ENCODE measurements at regions not wholly inside any gene's neighbourhood (a gene's known extent, or its start where the extent isn't known, plus 50 kb on each side); places are given as distances from the start of the nearest gene placed in this dataset.
A peak's percentile ranks its signal among the peaks of the same experiment; 100 is the strongest.
"Not testable (repeated sequence)": the region's sequence is repeated elsewhere in the genome, so short reads cannot be mapped to it uniquely, and the experiment has no call there.

DNA sequence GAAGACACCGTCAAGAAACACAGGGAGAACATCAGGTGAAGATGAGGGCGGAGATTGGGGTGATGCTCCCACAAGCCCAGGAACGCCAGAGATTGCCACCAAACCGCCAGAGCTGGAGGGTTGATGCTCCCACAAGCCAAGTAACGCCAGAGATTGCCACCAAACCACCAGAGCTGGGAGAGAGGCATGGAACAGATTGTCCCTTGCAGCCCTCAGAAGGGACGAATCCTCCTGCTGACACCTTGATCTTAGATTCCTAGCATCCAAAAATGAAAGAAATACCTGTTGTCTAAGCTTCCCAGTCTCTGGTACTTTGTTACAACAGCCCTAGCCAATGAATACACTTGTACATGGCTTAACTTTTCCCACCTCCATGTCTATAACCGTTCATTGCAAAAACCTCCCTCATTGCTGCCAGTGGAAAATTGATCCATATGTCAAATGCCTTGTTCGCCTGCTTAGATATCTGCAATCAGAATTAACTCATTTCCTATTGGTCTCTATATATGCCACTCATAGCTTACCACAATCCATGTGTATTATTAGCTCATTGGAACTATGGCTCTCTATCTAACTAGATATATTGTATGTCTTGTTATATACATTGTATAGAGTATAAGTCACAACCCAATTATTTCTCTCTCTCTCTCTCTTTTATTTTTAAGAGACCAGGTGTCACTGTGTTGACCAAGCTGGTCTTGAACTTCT lies 127.4 kb downstream of the ADSS2 start:
- peaks cover 3% of the 10 kb centered on the region for H3K27me3 Mint-ChIP-seq (ENCODE audit: insufficient read depth)
- H3K9me3 Mint-ChIP-seq: peaks cover 13% of the 10 kb centered on the region
- H3K4me1 Mint-ChIP-seq (ENCODE audit: low read depth): peaks cover 69% of the 10 kb centered on the region
- intact Hi-C loops (cut with micrococcal nuclease): loop anchor here (2.0 to 10.0 kb wide), 4 partner anchors 14 to 727 kb away; partner anchors contain the start of genes COX20 and DESI2
- H3K27ac Mint-ChIP-seq: peak overlapping the region; percentile 91
- H3K4me3 Mint-ChIP-seq: peak overlapping the region; percentile 68
- no peak for DNase-seq (ENCODE audit: low spot score)
- peaks cover 15% of the 10 kb centered on the region for H3K36me3 Mint-ChIP-seq (ENCODE audit: low read depth)

GRCh38 chr1:244325056-244325758 lies 126.5 kb downstream of the ADSS2 start:
- Mint-ChIP-seq H3K36me3 (ENCODE audit: low read depth) (peaks cover 16% of the 10 kb centered on the region), H3K27me3 (ENCODE audit: insufficient read depth) (peaks cover 3% of the 10 kb centered on the region), H3K4me1 (ENCODE audit: low read depth) (peaks cover 62% of the 10 kb centered on the region), H3K4me3 (peak overlapping the region; percentile 68), H3K27ac (peak overlapping the region; percentile 92), H3K9me3 (peaks cover 13% of the 10 kb centered on the region)
- intact Hi-C loops (cut with micrococcal nuclease): loop anchor here (2.0 to 10.0 kb wide), 3 partner anchors 14 to 510 kb away; partner anchors contain the start of genes COX20 and DESI2
- peak; percentile 23 for DNase-seq (ENCODE audit: low spot score)

- no peak for DNase-seq (ENCODE audit: low spot score)
- intact Hi-C loops (cut with micrococcal nuclease): loop anchor here (10.0 kb wide), 1 partner anchor 508 kb away; the partner anchor contains the start of gene COX20
- H3K27ac Mint-ChIP-seq: peak overlapping the region; percentile 36
- H3K36me3 Mint-ChIP-seq (ENCODE audit: low read depth): peaks cover 16% of the 10 kb centered on the region
- H3K4me1 Mint-ChIP-seq (ENCODE audit: low read depth): peaks cover 52% of the 10 kb centered on the region
- H3K9me3 Mint-ChIP-seq: peaks cover 13% of the 10 kb centered on the region
- no peak overlapping the region for H3K4me3 Mint-ChIP-seq
- peaks cover 9% of the 10 kb centered on the region for H3K27me3 Mint-ChIP-seq (ENCODE audit: insufficient read depth)
Measured at GRCh38 chr1:244326757-244327156, 125.0 kb downstream of the ADSS2 start.

DNA sequence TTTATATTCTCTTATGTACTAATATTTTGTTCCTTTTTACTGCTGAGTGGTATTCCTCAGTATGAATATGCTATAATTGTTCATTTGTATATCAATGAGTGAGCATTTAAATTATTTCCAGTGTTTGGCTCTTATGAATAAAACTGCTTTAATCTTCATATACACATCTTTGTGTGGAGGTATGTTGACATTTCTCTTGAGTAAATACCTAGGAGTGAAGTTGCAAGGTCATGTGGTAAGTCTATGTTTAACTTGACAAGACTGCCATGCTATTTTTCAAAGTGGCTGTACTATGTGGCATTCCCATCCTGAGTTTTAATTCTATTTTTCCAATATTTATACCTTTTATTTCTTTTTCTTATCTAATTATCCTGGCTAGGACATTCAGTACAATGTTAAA lies 124.2 kb downstream of the ADSS2 start:
- no peak overlapping the region for H3K4me3 Mint-ChIP-seq
- intact Hi-C loops (cut with micrococcal nuclease): loop anchor here (10.0 kb wide), 1 partner anchor 507 kb away; the partner anchor contains the start of gene COX20
- no peak for DNase-seq (ENCODE audit: low spot score)

GRCh38 chr1:244328476-244328875 lies 123.2 kb downstream of the ADSS2 start:
- intact Hi-C loops (cut with micrococcal nuclease): loop anchor here (10.0 kb wide), 1 partner anchor 506 kb away; the partner anchor contains the start of gene COX20
- peaks cover 11% of the 10 kb centered on the region for H3K36me3 Mint-ChIP-seq (ENCODE audit: low read depth)
- no peak overlapping the region for H3K27ac Mint-ChIP-seq
- H3K27me3 Mint-ChIP-seq (ENCODE audit: insufficient read depth): peaks cover 12% of the 10 kb centered on the region
- H3K4me1 Mint-ChIP-seq (ENCODE audit: low read depth): peaks cover 35% of the 10 kb centered on the region
- peaks cover 9% of the 10 kb centered on the region for H3K9me3 Mint-ChIP-seq
- DNase-seq (ENCODE audit: low spot score): no peak
- H3K4me3 Mint-ChIP-seq: no peak overlapping the region

More for the DNA sequence above, 124.2 kb downstream of the ADSS2 start:
- Mint-ChIP-seq H3K36me3 (ENCODE audit: low read depth) (peaks cover 15% of the 10 kb centered on the region), H3K27me3 (ENCODE audit: insufficient read depth) (peaks cover 9% of the 10 kb centered on the region), H3K27ac (no peak overlapping the region), H3K4me1 (ENCODE audit: low read depth) (peaks cover 44% of the 10 kb centered on the region), H3K9me3 (peaks cover 12% of the 10 kb centered on the region)

DNA sequence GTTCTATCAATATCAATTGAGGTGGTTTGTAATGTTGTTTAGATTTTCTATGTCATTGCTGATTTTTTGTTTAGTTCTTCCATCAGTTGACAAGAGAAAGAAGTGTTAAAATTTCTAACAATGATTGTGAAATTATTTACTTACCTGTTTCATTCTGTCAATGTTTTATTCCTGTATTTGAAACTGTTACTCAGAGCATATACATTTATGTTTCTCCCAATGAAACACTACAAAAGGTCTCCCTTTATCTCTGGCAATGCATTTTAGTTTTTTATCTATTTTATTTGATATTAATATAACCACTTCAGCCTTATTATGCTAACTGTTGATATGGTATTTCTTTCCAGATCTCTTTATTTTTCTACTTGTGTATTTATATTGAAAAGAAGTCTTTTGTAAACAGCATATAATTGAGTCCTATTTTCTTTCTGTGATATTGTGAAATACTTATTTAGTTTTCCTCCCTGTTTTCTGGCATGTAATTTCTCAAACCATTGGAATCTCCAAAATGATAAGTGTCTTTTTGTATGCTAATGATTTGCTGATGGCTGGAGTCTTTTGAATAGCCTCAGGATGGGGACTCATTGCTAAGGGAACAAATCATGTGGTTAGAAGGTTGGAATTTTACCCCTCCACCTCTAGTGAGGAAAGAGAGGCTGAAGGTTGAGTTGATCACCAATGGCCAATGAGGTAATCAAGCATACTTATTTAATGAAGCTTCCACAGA lies 122.0 kb downstream of the ADSS2 start:
- no peak overlapping the region for H3K4me3 Mint-ChIP-seq
- H3K27me3 Mint-ChIP-seq (ENCODE audit: insufficient read depth): peaks cover 20% of the 10 kb centered on the region
- DNase-seq (ENCODE audit: low spot score): no peak
- H3K27ac Mint-ChIP-seq: no peak overlapping the region
- intact Hi-C loops (cut with micrococcal nuclease): loop anchor here (10.0 kb wide), 1 partner anchor 505 kb away; the partner anchor contains the start of gene COX20
- peaks cover 29% of the 10 kb centered on the region for H3K4me1 Mint-ChIP-seq (ENCODE audit: low read depth)
- peaks cover 11% of the 10 kb centered on the region for H3K36me3 Mint-ChIP-seq (ENCODE audit: low read depth)
- peaks cover 9% of the 10 kb centered on the region for H3K9me3 Mint-ChIP-seq

DNA sequence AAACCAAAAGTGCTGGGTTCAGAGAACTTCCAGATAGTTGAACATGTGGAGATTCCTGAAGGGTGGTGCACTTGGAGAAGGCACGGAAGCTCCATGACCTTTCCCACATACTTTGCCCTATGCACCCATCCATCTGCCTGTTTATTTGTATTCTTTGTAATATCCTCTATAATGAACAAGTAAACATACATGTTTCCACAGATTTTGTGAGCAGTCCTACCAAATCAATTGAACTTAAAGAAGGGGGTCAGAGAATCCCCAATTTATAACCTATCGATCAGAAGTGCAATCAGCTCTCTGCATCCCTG lies 121.4 kb downstream of the ADSS2 start:
- Mint-ChIP-seq H3K4me1 (ENCODE audit: low read depth) (peaks cover 24% of the 10 kb centered on the region), H3K36me3 (ENCODE audit: low read depth) (peaks cover 11% of the 10 kb centered on the region), H3K27ac (no peak overlapping the region), H3K9me3 (peaks cover 9% of the 10 kb centered on the region), H3K4me3 (no peak overlapping the region), H3K27me3 (ENCODE audit: insufficient read depth) (peaks cover 20% of the 10 kb centered on the region)
- intact Hi-C loops (cut with micrococcal nuclease): no loop called here
- DNase-seq (ENCODE audit: low spot score): no peak

DNA sequence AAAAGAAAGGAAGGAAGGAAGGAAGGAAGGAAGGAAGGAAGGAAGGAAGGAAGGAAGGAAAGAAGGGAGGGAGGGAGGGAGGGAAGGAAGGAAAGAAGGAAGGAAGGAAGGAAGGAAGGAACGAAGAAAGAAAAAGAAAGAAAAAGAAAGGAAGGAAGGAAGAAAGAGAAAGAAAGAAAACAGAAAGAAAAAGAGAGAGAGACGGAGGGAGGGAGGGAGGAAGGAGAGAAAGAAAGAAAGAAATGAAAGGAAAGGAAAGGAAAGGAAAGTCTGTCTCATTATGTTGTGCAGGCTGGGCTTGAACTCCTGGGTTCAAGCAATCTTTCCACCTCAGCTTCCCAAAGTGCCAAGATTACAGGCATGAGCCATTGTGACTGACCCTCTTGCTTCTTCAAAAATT lies 118.9 kb downstream of the ADSS2 start:
- H3K4me3 Mint-ChIP-seq; intact Hi-C loops (cut with micrococcal nuclease); DNase-seq (ENCODE audit: low spot score); H3K27ac Mint-ChIP-seq; H3K36me3 Mint-ChIP-seq (ENCODE audit: low read depth); H3K4me1 Mint-ChIP-seq (ENCODE audit: low read depth); H3K9me3 Mint-ChIP-seq: not testable (repeated sequence)
- H3K27me3 Mint-ChIP-seq (ENCODE audit: insufficient read depth): peaks cover 20% of the 10 kb centered on the region

DNA sequence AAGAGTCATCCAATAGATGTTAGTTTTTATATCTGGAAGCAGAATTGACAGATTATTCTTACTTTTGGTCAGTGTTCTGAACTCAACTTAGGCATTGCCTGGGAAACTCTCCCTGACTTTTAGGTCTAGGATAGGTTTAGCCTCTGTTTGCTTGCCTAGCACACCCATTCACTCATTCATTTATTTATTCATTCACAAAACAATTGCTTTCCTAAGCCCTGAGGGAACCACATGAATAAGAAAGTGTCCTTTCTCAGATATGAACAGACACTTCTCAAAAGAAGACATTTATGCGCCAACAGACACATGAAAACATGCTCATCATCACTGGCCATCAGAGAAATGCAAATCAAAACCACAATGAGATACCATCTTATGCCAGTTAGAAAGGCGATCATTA lies 117.4 kb downstream of the ADSS2 start:
- DNase-seq (ENCODE audit: low spot score); H3K36me3 Mint-ChIP-seq (ENCODE audit: low read depth); H3K9me3 Mint-ChIP-seq; intact Hi-C loops (cut with micrococcal nuclease); H3K27ac Mint-ChIP-seq; H3K4me3 Mint-ChIP-seq; H3K4me1 Mint-ChIP-seq (ENCODE audit: low read depth): not testable (repeated sequence)
- H3K27me3 Mint-ChIP-seq (ENCODE audit: insufficient read depth): peaks cover 17% of the 10 kb centered on the region

DNA sequence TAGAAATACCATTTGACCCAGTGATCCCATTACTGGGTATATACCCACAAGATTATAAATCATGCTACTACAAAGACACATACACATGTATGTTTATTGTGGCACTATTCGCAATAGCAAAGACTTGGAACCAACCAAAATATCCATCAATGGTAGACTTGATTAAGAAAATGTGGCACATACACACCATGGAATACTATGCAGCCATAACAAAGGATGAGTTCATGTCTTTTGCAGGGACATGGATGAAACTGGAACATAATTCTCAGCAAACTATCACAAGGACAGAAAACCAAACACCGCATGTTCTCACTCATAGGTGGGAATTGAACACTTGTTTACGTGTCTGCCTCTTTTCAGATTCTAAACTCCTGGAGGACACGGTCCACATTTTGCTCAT lies 116.9 kb downstream of the ADSS2 start:
- DNase-seq (ENCODE audit: low spot score); intact Hi-C loops (cut with micrococcal nuclease); H3K4me1 Mint-ChIP-seq (ENCODE audit: low read depth); H3K9me3 Mint-ChIP-seq; H3K36me3 Mint-ChIP-seq (ENCODE audit: low read depth); H3K4me3 Mint-ChIP-seq; H3K27ac Mint-ChIP-seq: not testable (repeated sequence)
- peaks cover 17% of the 10 kb centered on the region for H3K27me3 Mint-ChIP-seq (ENCODE audit: insufficient read depth)

GRCh38 chr1:244335456-244335855 lies 116.3 kb downstream of the ADSS2 start:
- no peak overlapping the region for H3K4me3 Mint-ChIP-seq
- no peaks in the 10 kb centered on the region for H3K9me3 Mint-ChIP-seq
- intact Hi-C loops (cut with micrococcal nuclease): no loop called here
- no peak overlapping the region for H3K27ac Mint-ChIP-seq
- H3K36me3 Mint-ChIP-seq (ENCODE audit: low read depth): no peaks in the 10 kb centered on the region
- peaks cover 17% of the 10 kb centered on the region for H3K27me3 Mint-ChIP-seq (ENCODE audit: insufficient read depth)
- peaks cover 7% of the 10 kb centered on the region for H3K4me1 Mint-ChIP-seq (ENCODE audit: low read depth)
- no peak for DNase-seq (ENCODE audit: low spot score)

GRCh38 chr1:244336232-244336899 lies 115.3 kb downstream of the ADSS2 start:
- no peak for DNase-seq (ENCODE audit: low spot score)
- peaks cover 11% of the 10 kb centered on the region for H3K27me3 Mint-ChIP-seq (ENCODE audit: insufficient read depth)
- no peaks in the 10 kb centered on the region for H3K36me3 Mint-ChIP-seq (ENCODE audit: low read depth)
- no peak overlapping the region for H3K4me3 Mint-ChIP-seq
- H3K9me3 Mint-ChIP-seq: no peaks in the 10 kb centered on the region
- peaks cover 8% of the 10 kb centered on the region for H3K4me1 Mint-ChIP-seq (ENCODE audit: low read depth)
- no peak overlapping the region for H3K27ac Mint-ChIP-seq
- intact Hi-C loops (cut with micrococcal nuclease): no loop called here
